WTC11 (cell line): ENCODE measurements at regions not wholly inside any gene's neighbourhood (a gene's known extent, or its start where the extent isn't known, plus 50 kb on each side); places are given as distances from the start of the nearest gene placed in this dataset.

Experiments used
- CREB1 ChIP-seq: sonication (generic); formaldehyde crosslinking; IDR thresholded peaks from 2 replicates; pipeline ENCODE4 v1.8.0; 2023; ENCODE audit warnings: mild to moderate bottlenecking, missing genetic modification reagents
- ELF4 ChIP-seq: sonication (generic); formaldehyde crosslinking; IDR thresholded peaks from 2 replicates; pipeline ENCODE4 v1.8.1; 2022; ENCODE audit warnings: low read depth, mild to moderate bottlenecking, moderate library complexity, missing genetic modification reagents
- GTF2I ChIP-seq: fragments of 250-450 bp; sonication (Bioruptor Pico); conservative IDR thresholded peaks from 2 replicates; pipeline ENCODE4 v1.4.0; 2021; ENCODE audit warnings: mild to moderate bottlenecking
- NR3C1 ChIP-seq: sonication (generic); formaldehyde crosslinking; conservative IDR thresholded peaks from 2 replicates; pipeline ENCODE4 v1.8.1; 2023; ENCODE audit warnings: low read depth, mild to moderate bottlenecking, missing genetic modification reagents
- TCF7 ChIP-seq: sonication (generic); formaldehyde crosslinking; IDR thresholded peaks from 2 replicates; pipeline ENCODE4 v1.8.0; 2022; ENCODE audit warnings: mild to moderate bottlenecking, low read depth, missing genetic modification reagents, moderate library complexity
- ZNF423 ChIP-seq: fragments of 250-450 bp; sonication (Bioruptor Pico); IDR thresholded peaks from 2 replicates; pipeline ENCODE4 v2.1.2; 2022; ENCODE audit warnings: mild to moderate bottlenecking, moderate library complexity
- TF ChIP-seq, protein P1 (sequence below): sonication (generic); formaldehyde crosslinking; IDR thresholded peaks from 2 replicates; pipeline ENCODE4 v1.8.1; 2023; ENCODE audit warnings: mild to moderate bottlenecking, missing genetic modification reagents, borderline replicate concordance
- TF ChIP-seq, protein P2 (sequence below): fragments of 200-600 bp; IDR thresholded peaks from 2 replicates; pipeline ENCODE4 v1.8.0; 2022; ENCODE audit warnings: antibody characterized with exemption
- TF ChIP-seq, protein P3 (sequence below): sonication (generic); formaldehyde crosslinking; conservative IDR thresholded peaks from 2 replicates; pipeline ENCODE4 v1.8.1; 2023; ENCODE audit warnings: mild to moderate bottlenecking, low read depth, missing genetic modification reagents, moderate library complexity
- TF ChIP-seq, protein P4 (sequence below): sonication (generic); formaldehyde crosslinking; IDR thresholded peaks from 2 replicates; pipeline ENCODE4 v1.8.1; 2022; ENCODE audit warnings: mild to moderate bottlenecking, missing genetic modification reagents, moderate library complexity, borderline replicate concordance
- TF ChIP-seq, protein P5 (sequence below): sonication (generic); formaldehyde crosslinking; IDR thresholded peaks from 2 replicates; pipeline ENCODE4 v1.8.0; 2022; ENCODE audit warnings: mild to moderate bottlenecking, missing genetic modification reagents
- TF ChIP-seq, protein P6 (sequence below): sonication (generic); formaldehyde crosslinking; IDR thresholded peaks from 2 replicates; pipeline ENCODE4 v1.8.0; 2022; ENCODE audit warnings: mild to moderate bottlenecking, missing genetic modification reagents
- TF ChIP-seq, protein P7 (sequence below): sonication (generic); formaldehyde crosslinking; IDR thresholded peaks from 2 replicates; pipeline ENCODE4 v1.8.0; 2023; ENCODE audit warnings: mild to moderate bottlenecking, missing genetic modification reagents
- TF ChIP-seq, protein P8 (sequence below): sonication (generic); formaldehyde crosslinking; IDR thresholded peaks from 2 replicates; pipeline ENCODE4 v1.8.1; 2023; ENCODE audit warnings: mild to moderate bottlenecking, missing genetic modification reagents, moderate library complexity

DNA sequence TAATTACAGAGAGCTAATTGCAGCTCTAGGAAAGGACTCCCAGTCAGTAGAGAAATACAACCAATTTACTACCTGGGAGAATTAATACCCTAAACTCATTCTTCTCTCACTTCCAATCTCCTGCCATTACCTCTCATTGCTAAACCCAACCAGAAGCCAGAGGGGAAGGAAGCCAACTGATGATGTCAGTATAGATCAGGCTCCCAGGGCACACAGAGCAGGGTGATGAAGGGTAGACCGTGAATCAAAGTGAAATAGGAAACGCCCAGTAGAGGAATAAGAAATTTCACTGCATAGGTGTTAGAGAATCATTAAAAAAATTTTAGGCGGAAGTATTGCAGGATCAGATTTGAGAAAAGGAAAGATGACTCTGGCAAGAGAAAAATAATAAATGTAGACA is 456.8 kb upstream of the NXPH2 start:
- TF ChIP-seq, protein P1, sequence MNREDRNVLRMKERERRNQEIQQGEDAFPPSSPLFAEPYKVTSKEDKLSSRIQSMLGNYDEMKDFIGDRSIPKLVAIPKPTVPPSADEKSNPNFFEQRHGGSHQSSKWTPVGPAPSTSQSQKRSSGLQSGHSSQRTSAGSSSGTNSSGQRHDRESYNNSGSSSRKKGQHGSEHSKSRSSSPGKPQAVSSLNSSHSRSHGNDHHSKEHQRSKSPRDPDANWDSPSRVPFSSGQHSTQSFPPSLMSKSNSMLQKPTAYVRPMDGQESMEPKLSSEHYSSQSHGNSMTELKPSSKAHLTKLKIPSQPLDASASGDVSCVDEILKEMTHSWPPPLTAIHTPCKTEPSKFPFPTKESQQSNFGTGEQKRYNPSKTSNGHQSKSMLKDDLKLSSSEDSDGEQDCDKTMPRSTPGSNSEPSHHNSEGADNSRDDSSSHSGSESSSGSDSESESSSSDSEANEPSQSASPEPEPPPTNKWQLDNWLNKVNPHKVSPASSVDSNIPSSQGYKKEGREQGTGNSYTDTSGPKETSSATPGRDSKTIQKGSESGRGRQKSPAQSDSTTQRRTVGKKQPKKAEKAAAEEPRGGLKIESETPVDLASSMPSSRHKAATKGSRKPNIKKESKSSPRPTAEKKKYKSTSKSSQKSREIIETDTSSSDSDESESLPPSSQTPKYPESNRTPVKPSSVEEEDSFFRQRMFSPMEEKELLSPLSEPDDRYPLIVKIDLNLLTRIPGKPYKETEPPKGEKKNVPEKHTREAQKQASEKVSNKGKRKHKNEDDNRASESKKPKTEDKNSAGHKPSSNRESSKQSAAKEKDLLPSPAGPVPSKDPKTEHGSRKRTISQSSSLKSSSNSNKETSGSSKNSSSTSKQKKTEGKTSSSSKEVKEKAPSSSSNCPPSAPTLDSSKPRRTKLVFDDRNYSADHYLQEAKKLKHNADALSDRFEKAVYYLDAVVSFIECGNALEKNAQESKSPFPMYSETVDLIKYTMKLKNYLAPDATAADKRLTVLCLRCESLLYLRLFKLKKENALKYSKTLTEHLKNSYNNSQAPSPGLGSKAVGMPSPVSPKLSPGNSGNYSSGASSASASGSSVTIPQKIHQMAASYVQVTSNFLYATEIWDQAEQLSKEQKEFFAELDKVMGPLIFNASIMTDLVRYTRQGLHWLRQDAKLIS (CRISPR knock-in tag), result no peak
- TF ChIP-seq CREB1 (CRISPR knock-in tag) (no peak), NR3C1 (CRISPR knock-in tag) (no peak), ZNF423 (no peak), TCF7 (CRISPR knock-in tag) (no peak), GTF2I (CRISPR knock-in tag) (no peak), ELF4 (no peak)
- TF ChIP-seq, protein P2, sequence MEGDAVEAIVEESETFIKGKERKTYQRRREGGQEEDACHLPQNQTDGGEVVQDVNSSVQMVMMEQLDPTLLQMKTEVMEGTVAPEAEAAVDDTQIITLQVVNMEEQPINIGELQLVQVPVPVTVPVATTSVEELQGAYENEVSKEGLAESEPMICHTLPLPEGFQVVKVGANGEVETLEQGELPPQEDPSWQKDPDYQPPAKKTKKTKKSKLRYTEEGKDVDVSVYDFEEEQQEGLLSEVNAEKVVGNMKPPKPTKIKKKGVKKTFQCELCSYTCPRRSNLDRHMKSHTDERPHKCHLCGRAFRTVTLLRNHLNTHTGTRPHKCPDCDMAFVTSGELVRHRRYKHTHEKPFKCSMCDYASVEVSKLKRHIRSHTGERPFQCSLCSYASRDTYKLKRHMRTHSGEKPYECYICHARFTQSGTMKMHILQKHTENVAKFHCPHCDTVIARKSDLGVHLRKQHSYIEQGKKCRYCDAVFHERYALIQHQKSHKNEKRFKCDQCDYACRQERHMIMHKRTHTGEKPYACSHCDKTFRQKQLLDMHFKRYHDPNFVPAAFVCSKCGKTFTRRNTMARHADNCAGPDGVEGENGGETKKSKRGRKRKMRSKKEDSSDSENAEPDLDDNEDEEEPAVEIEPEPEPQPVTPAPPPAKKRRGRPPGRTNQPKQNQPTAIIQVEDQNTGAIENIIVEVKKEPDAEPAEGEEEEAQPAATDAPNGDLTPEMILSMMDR, result no peak
- TF ChIP-seq, protein P3, sequence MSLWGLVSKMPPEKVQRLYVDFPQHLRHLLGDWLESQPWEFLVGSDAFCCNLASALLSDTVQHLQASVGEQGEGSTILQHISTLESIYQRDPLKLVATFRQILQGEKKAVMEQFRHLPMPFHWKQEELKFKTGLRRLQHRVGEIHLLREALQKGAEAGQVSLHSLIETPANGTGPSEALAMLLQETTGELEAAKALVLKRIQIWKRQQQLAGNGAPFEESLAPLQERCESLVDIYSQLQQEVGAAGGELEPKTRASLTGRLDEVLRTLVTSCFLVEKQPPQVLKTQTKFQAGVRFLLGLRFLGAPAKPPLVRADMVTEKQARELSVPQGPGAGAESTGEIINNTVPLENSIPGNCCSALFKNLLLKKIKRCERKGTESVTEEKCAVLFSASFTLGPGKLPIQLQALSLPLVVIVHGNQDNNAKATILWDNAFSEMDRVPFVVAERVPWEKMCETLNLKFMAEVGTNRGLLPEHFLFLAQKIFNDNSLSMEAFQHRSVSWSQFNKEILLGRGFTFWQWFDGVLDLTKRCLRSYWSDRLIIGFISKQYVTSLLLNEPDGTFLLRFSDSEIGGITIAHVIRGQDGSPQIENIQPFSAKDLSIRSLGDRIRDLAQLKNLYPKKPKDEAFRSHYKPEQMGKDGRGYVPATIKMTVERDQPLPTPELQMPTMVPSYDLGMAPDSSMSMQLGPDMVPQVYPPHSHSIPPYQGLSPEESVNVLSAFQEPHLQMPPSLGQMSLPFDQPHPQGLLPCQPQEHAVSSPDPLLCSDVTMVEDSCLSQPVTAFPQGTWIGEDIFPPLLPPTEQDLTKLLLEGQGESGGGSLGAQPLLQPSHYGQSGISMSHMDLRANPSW, result no peak
- TF ChIP-seq, protein P4, sequence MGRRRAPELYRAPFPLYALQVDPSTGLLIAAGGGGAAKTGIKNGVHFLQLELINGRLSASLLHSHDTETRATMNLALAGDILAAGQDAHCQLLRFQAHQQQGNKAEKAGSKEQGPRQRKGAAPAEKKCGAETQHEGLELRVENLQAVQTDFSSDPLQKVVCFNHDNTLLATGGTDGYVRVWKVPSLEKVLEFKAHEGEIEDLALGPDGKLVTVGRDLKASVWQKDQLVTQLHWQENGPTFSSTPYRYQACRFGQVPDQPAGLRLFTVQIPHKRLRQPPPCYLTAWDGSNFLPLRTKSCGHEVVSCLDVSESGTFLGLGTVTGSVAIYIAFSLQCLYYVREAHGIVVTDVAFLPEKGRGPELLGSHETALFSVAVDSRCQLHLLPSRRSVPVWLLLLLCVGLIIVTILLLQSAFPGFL (CRISPR knock-in tag), result no peak
- TF ChIP-seq, protein P5, sequence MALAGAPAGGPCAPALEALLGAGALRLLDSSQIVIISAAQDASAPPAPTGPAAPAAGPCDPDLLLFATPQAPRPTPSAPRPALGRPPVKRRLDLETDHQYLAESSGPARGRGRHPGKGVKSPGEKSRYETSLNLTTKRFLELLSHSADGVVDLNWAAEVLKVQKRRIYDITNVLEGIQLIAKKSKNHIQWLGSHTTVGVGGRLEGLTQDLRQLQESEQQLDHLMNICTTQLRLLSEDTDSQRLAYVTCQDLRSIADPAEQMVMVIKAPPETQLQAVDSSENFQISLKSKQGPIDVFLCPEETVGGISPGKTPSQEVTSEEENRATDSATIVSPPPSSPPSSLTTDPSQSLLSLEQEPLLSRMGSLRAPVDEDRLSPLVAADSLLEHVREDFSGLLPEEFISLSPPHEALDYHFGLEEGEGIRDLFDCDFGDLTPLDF (CRISPR knock-in tag), result no peak
- TF ChIP-seq, protein P6, sequence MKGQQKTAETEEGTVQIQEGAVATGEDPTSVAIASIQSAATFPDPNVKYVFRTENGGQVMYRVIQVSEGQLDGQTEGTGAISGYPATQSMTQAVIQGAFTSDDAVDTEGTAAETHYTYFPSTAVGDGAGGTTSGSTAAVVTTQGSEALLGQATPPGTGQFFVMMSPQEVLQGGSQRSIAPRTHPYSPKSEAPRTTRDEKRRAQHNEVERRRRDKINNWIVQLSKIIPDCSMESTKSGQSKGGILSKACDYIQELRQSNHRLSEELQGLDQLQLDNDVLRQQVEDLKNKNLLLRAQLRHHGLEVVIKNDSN (CRISPR knock-in tag), result no peak
- TF ChIP-seq, protein P7, sequence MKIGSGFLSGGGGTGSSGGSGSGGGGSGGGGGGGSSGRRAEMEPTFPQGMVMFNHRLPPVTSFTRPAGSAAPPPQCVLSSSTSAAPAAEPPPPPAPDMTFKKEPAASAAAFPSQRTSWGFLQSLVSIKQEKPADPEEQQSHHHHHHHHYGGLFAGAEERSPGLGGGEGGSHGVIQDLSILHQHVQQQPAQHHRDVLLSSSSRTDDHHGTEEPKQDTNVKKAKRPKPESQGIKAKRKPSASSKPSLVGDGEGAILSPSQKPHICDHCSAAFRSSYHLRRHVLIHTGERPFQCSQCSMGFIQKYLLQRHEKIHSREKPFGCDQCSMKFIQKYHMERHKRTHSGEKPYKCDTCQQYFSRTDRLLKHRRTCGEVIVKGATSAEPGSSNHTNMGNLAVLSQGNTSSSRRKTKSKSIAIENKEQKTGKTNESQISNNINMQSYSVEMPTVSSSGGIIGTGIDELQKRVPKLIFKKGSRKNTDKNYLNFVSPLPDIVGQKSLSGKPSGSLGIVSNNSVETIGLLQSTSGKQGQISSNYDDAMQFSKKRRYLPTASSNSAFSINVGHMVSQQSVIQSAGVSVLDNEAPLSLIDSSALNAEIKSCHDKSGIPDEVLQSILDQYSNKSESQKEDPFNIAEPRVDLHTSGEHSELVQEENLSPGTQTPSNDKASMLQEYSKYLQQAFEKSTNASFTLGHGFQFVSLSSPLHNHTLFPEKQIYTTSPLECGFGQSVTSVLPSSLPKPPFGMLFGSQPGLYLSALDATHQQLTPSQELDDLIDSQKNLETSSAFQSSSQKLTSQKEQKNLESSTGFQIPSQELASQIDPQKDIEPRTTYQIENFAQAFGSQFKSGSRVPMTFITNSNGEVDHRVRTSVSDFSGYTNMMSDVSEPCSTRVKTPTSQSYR (CRISPR knock-in tag), result no peak
- TF ChIP-seq, protein P8, sequence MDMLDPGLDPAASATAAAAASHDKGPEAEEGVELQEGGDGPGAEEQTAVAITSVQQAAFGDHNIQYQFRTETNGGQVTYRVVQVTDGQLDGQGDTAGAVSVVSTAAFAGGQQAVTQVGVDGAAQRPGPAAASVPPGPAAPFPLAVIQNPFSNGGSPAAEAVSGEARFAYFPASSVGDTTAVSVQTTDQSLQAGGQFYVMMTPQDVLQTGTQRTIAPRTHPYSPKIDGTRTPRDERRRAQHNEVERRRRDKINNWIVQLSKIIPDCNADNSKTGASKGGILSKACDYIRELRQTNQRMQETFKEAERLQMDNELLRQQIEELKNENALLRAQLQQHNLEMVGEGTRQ, result no peak
